Subcutaneous abdominal adipose tissue (tissue), 5 donors: ENCODE measurements at regions not wholly inside any gene's neighbourhood (a gene's known extent, or its start where the extent isn't known, plus 50 kb on each side); places are given as distances from the start of the nearest gene placed in this dataset.

Experiments
- H3K27ac ChIP-seq: one replicate; pipeline ENCODE4 v1.7.0; 2013; ENCODE audit warnings: low read depth, mild to moderate bottlenecking, inconsistent platforms, low read length, moderate library complexity
- H3K27me3 ChIP-seq, 5 donors: one replicate each; pipeline ENCODE4 v1.7.0; 2013; ENCODE audit warnings: low read length in 5 of 5, inconsistent platforms in 1 of 5; ENCODE audit not compliant: control insufficient read depth in 5 of 5, insufficient read depth in 4 of 5
- H3K36me3 ChIP-seq, 5 donors: one replicate each; pipeline ENCODE4 v1.7.0; 2013; ENCODE audit warnings: low read length in 5 of 5; ENCODE audit not compliant: control insufficient read depth in 5 of 5, insufficient read depth in 5 of 5
- H3K4me1 ChIP-seq, 5 donors: one replicate each; pipeline ENCODE4 v1.7.0; 2013; ENCODE audit warnings: low read length in 5 of 5, mild to moderate bottlenecking in 3 of 5, moderate library complexity in 1 of 5; ENCODE audit not compliant: control insufficient read depth in 5 of 5, insufficient read depth in 5 of 5
- H3K4me3 ChIP-seq, 5 donors: one replicate each; pipeline ENCODE4 v1.7.0; 2013; ENCODE audit warnings: low read length in 5 of 5, low read depth in 1 of 5
- H3K9ac ChIP-seq, 5 donors: one replicate each; pipeline ENCODE4 v1.7.0; 2013; ENCODE audit warnings: low read length in 5 of 5, mild to moderate bottlenecking in 4 of 5, moderate library complexity in 3 of 5
- H3K9me3 ChIP-seq, 5 donors: one replicate each; pipeline ENCODE4 v1.7.0; 2013; ENCODE audit warnings: low read length in 5 of 5; ENCODE audit not compliant: control insufficient read depth in 5 of 5
- donor health status: healthy.
- donor health status: healthy.
- donor health status: healthy.
- donor health status: healthy.
- donor health status: healthy.

- Histone ChIP-seq H3K36me3 (no peaks in the 10 kb centered on the region), H3K9me3 (peaks cover 0 to 5% (median 0%) of the 10 kb centered on the region in 5 donors), H3K27me3 (peaks cover 0 to 11% (median 0%) of the 10 kb centered on the region in 5 donors), H3K9ac (no peak overlapping the region), H3K27ac (no peak overlapping the region), H3K4me3 (no peak overlapping the region), H3K4me1 (peaks cover 0 to 6% (median 0%) of the 10 kb centered on the region in 5 donors)
Observed at GRCh38 chr15:91660174-91660649, 193.3 kb upstream of the SLCO3A1 start.

- Histone ChIP-seq H3K27ac (no peak overlapping the region), H3K9ac (no peak overlapping the region)
Observed at GRCh38 chr15:91664224-91664836, 189.2 kb upstream of the SLCO3A1 start.

GRCh38 chr15:91665212-91665611, 188.3 kb upstream of the SLCO3A1 start:
- Histone ChIP-seq H3K9me3 (no peaks in the 10 kb centered on the region), H3K27ac (no peak overlapping the region), H3K36me3 (no peaks in the 10 kb centered on the region), H3K4me1 (peaks cover 0 to 6% (median 0%) of the 10 kb centered on the region in 5 donors), H3K9ac (no peak overlapping the region), H3K27me3 (peaks cover 0 to 3% (median 2%) of the 10 kb centered on the region in 5 donors), H3K4me3 (no peak overlapping the region)

More at GRCh38 chr15:91664224-91664836, 189.2 kb upstream of the SLCO3A1 start:
- Histone ChIP-seq H3K4me3 (no peak overlapping the region), H3K36me3 (no peaks in the 10 kb centered on the region), H3K4me1 (peaks cover 0 to 6% (median 0%) of the 10 kb centered on the region in 5 donors), H3K27me3 (peaks cover 0 to 5% (median 2%) of the 10 kb centered on the region in 5 donors), H3K9me3 (peaks cover 0 to 2% (median 0%) of the 10 kb centered on the region in 5 donors)

- Histone ChIP-seq H3K27ac (no peak overlapping the region), H3K4me1 (peaks cover 0 to 5% (median 0%) of the 10 kb centered on the region in 5 donors), H3K4me3 (no peak overlapping the region), H3K27me3 (peaks cover 0 to 3% (median 2%) of the 10 kb centered on the region in 5 donors), H3K9me3 (peaks cover 0 to 3% (median 0%) of the 10 kb centered on the region in 5 donors), H3K36me3 (no peaks in the 10 kb centered on the region), H3K9ac (no peak overlapping the region)
Observed at GRCh38 chr15:91668370-91668769, 185.1 kb upstream of the SLCO3A1 start.

- H3K4me3 ChIP-seq, result no peak overlapping the region
- no peak overlapping the region for H3K9ac ChIP-seq
- no peaks in the 10 kb centered on the region for H3K36me3 ChIP-seq
- H3K27ac ChIP-seq, result no peak overlapping the region
- H3K4me1 ChIP-seq, result no peaks in the 10 kb centered on the region
- peaks cover 0 to 11% (median 10%) of the 10 kb centered on the region in 5 donors for H3K9me3 ChIP-seq
- peaks cover 0 to 3% (median 0%) of the 10 kb centered on the region in 5 donors for H3K27me3 ChIP-seq
Observed at GRCh38 chr15:91670108-91670507, 183.4 kb upstream of the SLCO3A1 start.

GRCh38 chr15:91678003-91678402, 175.5 kb upstream of the SLCO3A1 start:
- Histone ChIP-seq H3K36me3 (no peaks in the 10 kb centered on the region), H3K4me1 (no peaks in the 10 kb centered on the region), H3K9me3 (peaks cover 0 to 11% (median 10%) of the 10 kb centered on the region in 5 donors), H3K9ac (no peak overlapping the region), H3K27ac (no peak overlapping the region), H3K4me3 (no peak overlapping the region), H3K27me3 (peaks cover 0 to 5% (median 3%) of the 10 kb centered on the region in 5 donors)

- no peak overlapping the region for H3K9ac ChIP-seq
- no peak overlapping the region for H3K27ac ChIP-seq
- H3K9me3 ChIP-seq, result peaks cover 0 to 6% (median 5%) of the 10 kb centered on the region in 5 donors
- H3K4me1 ChIP-seq, result no peaks in the 10 kb centered on the region
- no peak overlapping the region for H3K4me3 ChIP-seq
- peaks cover 0 to 9% (median 6%) of the 10 kb centered on the region in 5 donors for H3K27me3 ChIP-seq
- H3K36me3 ChIP-seq, result no peaks in the 10 kb centered on the region
Observed at GRCh38 chr15:91679447-91679846, 174.1 kb upstream of the SLCO3A1 start.

GRCh38 chr15:91685436-91685835, 168.1 kb upstream of the SLCO3A1 start:
- H3K27ac ChIP-seq, result no peak overlapping the region

GRCh38 chr15:91688811-91689210, 164.7 kb upstream of the SLCO3A1 start:
- Histone ChIP-seq H3K9ac (no peak overlapping the region), H3K9me3 (peaks cover 0 to 2% (median 0%) of the 10 kb centered on the region in 5 donors), H3K27me3 (peaks cover 0 to 5% (median 2%) of the 10 kb centered on the region in 5 donors), H3K36me3 (no peaks in the 10 kb centered on the region), H3K4me1 (peaks cover 0 to 4% (median under 1%) of the 10 kb centered on the region in 5 donors), H3K4me3 (no peak overlapping the region), H3K27ac (no peak overlapping the region)

More at GRCh38 chr15:91685436-91685835, 168.1 kb upstream of the SLCO3A1 start:
- Histone ChIP-seq H3K4me1 (no peaks in the 10 kb centered on the region), H3K36me3 (no peaks in the 10 kb centered on the region), H3K27me3 (peaks cover 0 to 9% (median 6%) of the 10 kb centered on the region in 5 donors), H3K9me3 (peaks cover 0 to 2% (median 0%) of the 10 kb centered on the region in 5 donors), H3K9ac (no peak overlapping the region), H3K4me3 (no peak overlapping the region)

- peaks cover 0 to 10% (median 6%) of the 10 kb centered on the region in 5 donors for H3K4me1 ChIP-seq
- H3K4me3 ChIP-seq, result no peak overlapping the region
- peaks cover 0 to 2% (median 0%) of the 10 kb centered on the region in 5 donors for H3K27me3 ChIP-seq
- H3K9me3 ChIP-seq, result peaks cover 0 to 2% (median 0%) of the 10 kb centered on the region in 5 donors
- H3K36me3 ChIP-seq, result no peaks in the 10 kb centered on the region
- no peak overlapping the region for H3K27ac ChIP-seq
- H3K9ac ChIP-seq, result no peak overlapping the region
Observed at GRCh38 chr15:91689377-91689776, 164.1 kb upstream of the SLCO3A1 start.
